Amniotic stem cell (primary cell): ENCODE measurements at regions not wholly inside any gene's neighbourhood (a gene's known extent, or its start where the extent isn't known, plus 50 kb on each side); places are given as distances from the start of the nearest gene placed in this dataset.
"Not testable (repeated sequence)": the region's sequence is repeated elsewhere in the genome, so short reads cannot be mapped to it uniquely, and the experiment has no call there.

Experiments
- DNase-seq: peaks from one replicate; lab custom pipeline; 2025; lab: John Stamatoyannopoulos, UW

GRCh38 chr3:69484507-69485393, 98.9 kb upstream of the FRMD4B start:
- DNase-seq: no peak

- DNase-seq: no peak
Observed at GRCh38 chr3:69483449-69483848, 97.6 kb upstream of the FRMD4B start.

DNA sequence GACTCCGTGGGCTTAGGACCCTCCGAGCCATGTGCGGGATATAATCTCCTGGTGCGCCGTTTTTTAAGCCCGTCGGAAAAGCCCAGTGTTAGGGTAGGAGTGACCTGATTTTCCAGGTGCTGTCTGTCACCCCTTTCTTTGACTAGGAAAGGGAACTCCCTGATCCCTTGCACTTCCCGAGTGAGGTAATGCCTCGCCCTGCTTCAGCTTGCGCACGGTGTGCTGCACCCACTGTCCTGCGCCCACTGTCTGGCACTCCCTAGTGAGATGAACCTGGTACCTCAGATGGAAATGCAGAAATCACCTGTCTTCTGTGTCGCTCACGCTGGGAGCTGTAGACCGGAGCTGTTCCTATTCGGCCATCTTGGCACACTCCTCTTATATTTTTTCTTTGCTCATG, 95.1 kb upstream of the FRMD4B start:
- DNase-seq: not testable (repeated sequence)

DNA sequence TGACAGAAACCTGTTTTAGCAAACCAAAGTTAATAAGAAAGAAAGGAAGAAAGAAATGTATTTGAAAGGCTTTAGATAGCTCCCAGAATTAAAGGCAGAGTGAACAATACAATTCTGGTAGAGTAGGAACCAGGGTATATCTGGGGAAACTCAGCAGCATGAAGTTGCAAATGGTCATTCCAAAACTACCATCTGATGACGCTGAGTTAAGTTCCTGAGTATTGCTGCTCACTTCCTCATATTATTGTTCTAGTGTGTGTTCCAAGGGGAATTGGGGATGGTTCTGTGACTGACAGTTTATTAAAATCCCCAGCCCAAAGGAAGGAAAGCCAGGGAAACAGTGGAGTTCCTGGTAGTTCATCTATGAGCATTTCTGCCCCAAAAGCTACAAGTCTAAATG, 88.3 kb upstream of the FRMD4B start:
- no peak for DNase-seq

DNA sequence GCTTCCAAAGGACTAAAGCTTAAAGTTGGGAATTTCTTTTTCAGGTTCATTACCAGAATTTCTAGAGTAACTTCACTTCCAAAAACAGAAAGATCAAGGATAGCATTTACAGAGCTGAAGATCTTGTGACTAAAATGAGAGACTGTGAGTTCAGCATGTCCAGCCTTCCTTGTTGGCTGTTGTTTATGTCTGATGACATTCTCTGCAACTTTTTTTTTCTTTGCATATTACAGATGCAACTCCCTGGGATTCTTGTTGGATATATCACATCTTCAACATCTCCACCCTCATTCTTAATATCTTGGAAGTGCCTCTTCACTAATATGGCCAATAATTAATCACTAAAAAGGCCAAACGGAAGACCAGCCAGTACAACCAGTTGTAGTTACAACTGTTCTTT, 86.2 kb upstream of the FRMD4B start:
- DNase-seq: no peak

GRCh38 chr3:69463531-69463930, 77.6 kb upstream of the FRMD4B start:
- DNase-seq: no peak

DNA sequence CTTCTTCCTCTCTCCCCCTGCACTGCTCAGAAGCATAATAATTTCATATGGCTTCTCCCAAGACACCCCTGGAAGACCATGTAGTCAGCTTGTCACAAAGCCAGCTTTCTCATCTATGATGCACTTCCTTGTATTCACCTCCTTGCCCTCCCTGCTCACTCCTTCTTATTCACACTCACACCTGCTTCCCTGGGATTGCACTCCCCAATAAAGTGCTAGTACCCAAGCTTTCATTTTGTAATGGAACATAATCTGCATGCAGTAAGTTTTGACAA, 76.9 kb upstream of the FRMD4B start:
- no peak for DNase-seq

DNA sequence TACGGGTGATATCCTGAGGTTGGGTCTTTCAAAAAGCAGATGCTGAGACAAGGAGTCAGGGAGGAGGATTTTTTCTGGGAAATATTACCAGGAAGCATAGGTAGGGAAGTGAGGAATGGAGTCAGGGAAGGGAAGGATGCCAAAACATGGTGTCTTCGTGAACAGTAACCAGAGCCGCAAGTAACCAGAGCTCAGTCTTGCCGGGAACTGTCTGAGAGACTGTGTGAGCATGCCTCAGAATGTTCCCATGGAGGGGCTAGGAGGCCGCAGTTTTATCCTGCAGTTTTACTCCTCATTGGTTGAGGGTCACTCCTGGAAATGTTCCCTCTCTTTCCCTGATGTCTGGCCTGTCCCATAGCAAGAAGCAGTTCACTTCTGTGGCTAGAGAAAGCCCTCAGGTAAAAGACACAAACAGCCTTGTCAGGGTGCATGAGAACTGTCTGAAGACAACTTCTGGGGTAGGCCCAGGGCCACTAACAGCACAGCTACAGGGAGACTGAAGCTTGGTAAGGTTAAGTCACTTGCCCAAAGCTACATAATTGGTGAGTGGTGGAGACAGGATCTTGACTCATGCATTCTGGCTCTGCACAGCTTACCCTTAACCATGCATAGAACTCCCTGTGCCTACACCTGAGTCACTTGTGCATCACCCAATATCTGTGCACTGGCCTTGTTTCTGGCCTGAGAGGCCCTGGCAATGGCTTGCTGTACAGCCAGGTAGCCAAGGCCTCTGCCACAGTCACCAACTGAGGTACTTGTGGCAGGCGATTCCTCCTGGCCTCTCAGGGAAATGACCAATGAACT, 76.3 kb upstream of the FRMD4B start:
- DNase-seq: no peak

DNA sequence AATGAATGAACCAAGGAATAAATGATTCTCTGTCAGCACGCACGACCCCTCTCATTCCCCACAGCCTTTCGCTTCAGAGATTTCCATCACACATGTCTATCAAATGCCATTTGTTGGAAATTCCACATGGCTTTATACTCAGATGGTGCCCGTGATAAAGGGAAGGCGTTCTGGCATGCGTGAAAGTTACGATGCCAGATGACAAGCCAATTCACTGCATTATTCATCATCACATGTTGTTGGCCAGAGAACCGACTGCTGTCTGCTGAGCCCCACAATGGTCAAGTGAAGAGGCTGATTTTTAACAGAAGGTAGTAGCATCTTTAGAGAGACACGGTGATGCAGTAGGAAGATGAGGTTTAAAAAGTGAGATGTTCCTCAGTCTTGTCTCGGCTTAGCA, 74.1 kb upstream of the FRMD4B start:
- DNase-seq: no peak

DNA sequence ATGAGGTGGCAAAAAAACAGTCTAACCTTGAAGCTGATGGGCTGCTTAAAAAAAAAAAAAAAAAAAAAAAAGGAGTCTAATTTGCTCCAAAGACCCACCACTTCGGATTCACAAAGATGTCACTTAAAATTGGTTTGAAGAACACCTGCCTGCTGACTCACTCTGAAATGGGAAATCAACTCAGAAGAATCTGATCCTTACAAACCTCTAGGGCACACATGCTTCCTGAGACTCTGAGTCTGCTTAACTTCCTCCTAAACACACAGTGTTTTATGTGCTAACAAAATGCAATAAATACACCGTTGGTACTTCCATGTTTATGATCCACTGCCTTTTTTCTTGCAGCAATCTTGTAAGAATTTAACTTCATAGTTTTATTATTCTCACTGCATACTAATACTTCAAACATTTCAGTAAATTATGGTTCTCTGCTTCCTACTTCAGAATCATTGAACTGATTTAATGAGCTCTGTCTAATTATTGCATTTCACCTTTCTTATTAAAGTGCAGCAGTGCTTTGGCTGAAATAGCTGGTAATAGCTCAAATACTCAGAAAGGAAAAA, 73.0 kb upstream of the FRMD4B start:
- DNase-seq: no peak

DNA sequence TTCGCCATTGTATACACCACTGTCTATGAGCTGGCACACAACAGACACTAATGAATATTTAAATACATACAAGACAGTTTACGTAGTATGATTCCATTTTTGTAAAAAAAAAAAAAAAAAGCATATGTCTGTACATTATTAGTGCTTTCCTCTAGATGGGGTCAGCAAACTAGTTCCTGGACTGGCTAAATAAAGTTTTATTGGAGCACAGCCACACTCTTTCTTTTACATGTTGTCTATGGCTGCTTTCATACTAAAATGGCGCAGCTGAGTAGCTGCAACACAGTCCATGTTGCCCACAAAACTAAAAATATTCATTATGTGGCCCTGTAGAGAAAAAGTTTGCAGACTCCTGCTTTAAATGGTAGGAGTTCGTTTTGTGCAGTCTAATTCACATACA, 70.7 kb upstream of the FRMD4B start:
- DNase-seq: no peak

- DNase-seq: no peak
Observed at GRCh38 chr3:69454204-69454787, 68.4 kb upstream of the FRMD4B start.

DNA sequence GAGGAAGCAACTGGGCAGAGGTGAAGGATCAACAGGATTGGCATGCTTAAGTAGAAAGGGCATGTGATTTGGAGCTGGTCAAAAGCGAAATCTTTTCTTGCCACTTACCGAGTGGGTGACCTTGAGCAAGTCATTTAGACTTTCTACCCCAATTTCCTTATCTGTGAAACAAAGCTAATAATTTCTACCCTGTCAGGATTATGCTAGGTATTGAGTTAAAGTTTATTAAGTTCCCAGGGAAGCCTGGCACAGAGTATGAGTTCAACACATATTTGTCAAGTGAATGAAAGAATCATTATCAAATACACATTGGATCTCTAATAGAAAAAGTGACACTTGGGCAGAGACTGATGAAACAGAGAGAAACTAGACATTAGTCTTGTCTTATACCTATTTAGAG, 66.4 kb upstream of the FRMD4B start:
- no peak for DNase-seq

GRCh38 chr3:69451594-69451993, 65.7 kb upstream of the FRMD4B start:
- DNase-seq: no peak

GRCh38 chr3:69448877-69449276, 63.0 kb upstream of the FRMD4B start:
- no peak for DNase-seq

DNA sequence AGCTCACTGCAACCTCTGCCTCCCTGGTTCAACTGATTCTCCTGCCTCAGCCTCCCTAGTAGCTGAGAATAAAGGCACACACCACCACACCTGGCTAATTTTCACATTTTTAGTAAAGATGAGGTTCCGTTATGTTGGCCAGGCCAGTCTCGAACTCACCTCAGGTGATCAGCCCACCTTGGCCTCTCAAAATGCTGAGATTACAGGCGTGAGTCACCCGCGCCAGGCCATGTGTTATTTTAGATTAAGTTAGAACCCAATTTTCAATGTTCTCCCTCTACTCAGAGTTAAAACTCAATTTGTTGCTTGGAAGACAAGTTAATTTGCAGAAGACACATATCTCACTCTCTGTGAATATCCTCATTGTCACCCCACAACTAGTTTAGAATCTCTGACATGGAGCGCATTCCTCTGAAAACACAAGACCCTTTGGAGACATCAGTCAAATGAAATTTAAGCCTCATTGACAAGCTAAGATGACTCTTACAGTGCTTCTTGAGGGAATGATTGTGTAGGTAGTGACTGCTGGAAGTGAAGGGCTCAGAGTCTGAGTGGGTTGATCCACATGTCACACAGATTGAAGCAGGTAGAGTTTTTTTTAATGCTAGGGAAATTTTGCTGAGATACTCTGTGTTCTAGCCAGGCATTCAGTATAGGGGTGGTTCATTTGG, 60.6 kb upstream of the FRMD4B start:
- no peak for DNase-seq

- no peak for DNase-seq
Observed at GRCh38 chr3:69445498-69445897, 59.6 kb upstream of the FRMD4B start.

- DNase-seq: no peak
Observed at GRCh38 chr3:69445024-69445423, 59.1 kb upstream of the FRMD4B start.

GRCh38 chr3:69443457-69443920, 57.6 kb upstream of the FRMD4B start:
- DNase-seq: no peak

DNA sequence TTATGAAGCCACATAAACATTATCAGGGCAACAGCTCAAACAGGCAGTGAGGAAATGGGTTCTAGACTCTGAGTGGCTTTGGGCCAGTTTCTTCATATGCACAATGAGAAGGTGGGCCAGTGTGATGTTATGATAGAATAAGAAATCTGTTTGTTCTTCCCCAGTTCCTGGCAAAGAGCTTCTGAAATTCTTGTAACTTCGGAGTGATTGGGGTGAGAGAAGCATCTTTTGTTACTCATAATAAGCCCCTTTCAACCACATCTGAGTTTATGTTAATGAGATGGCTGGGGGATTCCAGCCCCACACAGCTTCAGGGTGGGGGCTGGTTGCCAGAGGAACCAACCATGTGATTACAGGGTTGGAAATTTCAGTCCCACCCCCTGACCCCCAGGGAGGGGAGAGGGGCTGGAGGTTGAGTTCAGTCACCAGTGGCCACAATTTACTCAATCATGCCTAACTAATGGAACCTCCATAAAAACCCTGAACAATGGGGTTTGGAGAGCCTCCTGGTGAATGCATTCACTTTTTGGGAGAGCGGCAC, 57.0 kb upstream of the FRMD4B start:
- DNase-seq: no peak

GRCh38 chr3:69441732-69442131, 55.8 kb upstream of the FRMD4B start:
- no peak for DNase-seq

DNA sequence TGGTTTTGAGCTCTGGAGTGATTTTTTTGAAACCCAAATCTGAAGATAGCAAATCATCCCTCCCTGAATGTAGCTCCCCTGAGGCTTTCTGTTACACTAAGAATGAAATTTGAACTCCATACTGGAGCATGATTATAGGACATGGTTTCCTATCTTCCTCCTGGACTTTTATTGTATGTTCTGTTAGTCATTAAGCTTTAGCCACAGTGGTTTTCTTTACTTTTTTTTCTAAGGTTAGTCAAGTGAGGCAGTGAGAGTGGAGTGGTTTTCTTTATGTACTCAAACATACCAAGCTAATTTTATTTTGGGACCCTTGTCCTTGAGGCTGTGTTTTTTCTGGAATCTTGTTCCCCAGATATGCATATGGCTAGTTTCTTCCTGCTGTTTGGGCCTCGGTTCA, 55.2 kb upstream of the FRMD4B start:
- no peak for DNase-seq
